A549 (cell line): ENCODE measurements at regions not wholly inside any gene's neighbourhood (a gene's known extent, or its start where the extent isn't known, plus 50 kb on each side); places are given as distances from the start of the nearest gene placed in this dataset.

Experiments used
- ATAC-seq, 2 experiments: fragments of 200-7000 bp in 1 of 2; fragments of >200 bp in 1 of 2; cut with Nextera tagmentation in 1 of 2; cut with Tn5 transposase in 1 of 2; 3 replicates each; pipeline versions ENCODE4 v1.8.0 to v1.9.1; 2018 to 2020; ENCODE audit warnings: mild to moderate bottlenecking in 1 of 2, moderate library complexity in 1 of 2
- CTCF ChIA-PET: fragments of 300-600 bp; sonication (Branson Sonifier 250); formaldehyde crosslinking; extraction: SDS; loops from one replicate; lab custom pipeline; 2021; ENCODE audit warnings: antibody characterized with exemption, inconsistent platforms; lab: Yijun Ruan, JAX
- POLR2A ChIA-PET: fragments of 350-600 bp; formaldehyde crosslinking; extraction: SDS; loops from one replicate; lab custom pipeline; 2021; ENCODE audit warnings: antibody characterized with exemption, inconsistent platforms; lab: Yijun Ruan, JAX
- DNase-seq, 2 experiments: peaks; one replicate each; pipeline versions ENCODE4 v3.0.0 to v3.0.0-alpha.2; 2011 to 2016; ENCODE audit warnings: low read depth in 1 of 2, low spot score in 1 of 2
- FAIRE-seq: peaks from 2 replicates; lab custom pipeline; 2011; peaks lifted over from hg19 to GRCh38; lab: Jason Lieb, UNC
- H3K27ac ChIP-seq, 2 experiments: fragments of >200 bp; sonication (Bioruptor Twin); formaldehyde crosslinking; 3 replicates each; pipeline ENCODE4 v1.5.1; 2016 to 2017
- H3K4me1 ChIP-seq: fragments of >200 bp; sonication (Bioruptor Twin); formaldehyde crosslinking; 3 replicates; pipeline ENCODE4 v1.6.1; 2016
- H3K4me2 ChIP-seq: fragments of >200 bp; sonication (Bioruptor Twin); formaldehyde crosslinking; 3 replicates; pipeline ENCODE4 v1.6.1; 2016
- H3K4me3 ChIP-seq: fragments of >200 bp; sonication (Bioruptor Twin); formaldehyde crosslinking; 3 replicates; pipeline ENCODE4 v1.5.1; 2016
- H3K9me3 ChIP-seq: fragments of >200 bp; sonication (Bioruptor Twin); formaldehyde crosslinking; 3 replicates; pipeline ENCODE4 v1.6.1; 2016
- ATOH8 ChIP-seq: fragments of 250-450 bp; sonication (Bioruptor Pico); IDR thresholded peaks from 2 replicates; pipeline ENCODE4 v1.5.0; 2020; ENCODE audit warnings: low read depth, mild to moderate bottlenecking, moderate library complexity
- CBX2 ChIP-seq: fragments of 200-600 bp; sonication (generic); IDR thresholded peaks from 2 replicates; pipeline ENCODE4 v1.6.1; 2016; ENCODE audit warnings: low read depth, mild to moderate bottlenecking, borderline replicate concordance
- CHD2 ChIP-seq: fragments of 150-350 bp; IDR thresholded peaks from 2 replicates; pipeline ENCODE4 v1.6.1; 2014; ENCODE audit warnings: low read length; ENCODE audit not compliant: partially characterized antibody
- CHD4 ChIP-seq: fragments of 200-600 bp; sonication (generic); IDR thresholded peaks from 2 replicates; pipeline ENCODE4 v1.6.1; 2016; ENCODE audit warnings: antibody characterized with exemption, mild to moderate bottlenecking, borderline replicate concordance
- CTCF ChIP-seq: fragments of >200 bp; sonication (Bioruptor Twin); formaldehyde crosslinking; IDR thresholded peaks from 3 replicates; pipeline ENCODE4 v1.5.1; 2016
- EHMT2 ChIP-seq: fragments of 200-600 bp; sonication (generic); IDR thresholded peaks from 2 replicates; pipeline ENCODE4 v1.6.1; 2016; ENCODE audit warnings: antibody characterized with exemption, low read depth, mild to moderate bottlenecking, moderate library complexity
- ESRRA ChIP-seq: fragments of 150-350 bp; IDR thresholded peaks from 2 replicates; pipeline ENCODE4 v1.6.1; 2014; ENCODE audit warnings: mild to moderate bottlenecking, low read length, borderline replicate concordance
- FOXS1 ChIP-seq: fragments of 250-450 bp; sonication (Bioruptor Pico); IDR thresholded peaks from 2 replicates; pipeline ENCODE4 v1.5.0; 2020; ENCODE audit warnings: mild to moderate bottlenecking, moderate library complexity
- HDAC2 ChIP-seq: fragments of 200-600 bp; sonication (generic); IDR thresholded peaks from 2 replicates; pipeline ENCODE4 v1.6.1; 2016
- HES2 ChIP-seq: fragments of >200 bp; sonication (Bioruptor Twin); formaldehyde crosslinking; IDR thresholded peaks from 2 replicates; pipeline ENCODE4 v1.6.1; 2016
- HEYL ChIP-seq: fragments of 250-450 bp; sonication (Bioruptor Pico); IDR thresholded peaks from 2 replicates; pipeline ENCODE4 v1.8.0; 2021; ENCODE audit warnings: mild to moderate bottlenecking, moderate library complexity
- HOXA7 ChIP-seq: fragments of 250-450 bp; sonication (Bioruptor Pico); IDR thresholded peaks from 2 replicates; pipeline ENCODE4 v1.5.0; 2020; ENCODE audit warnings: mild to moderate bottlenecking, moderate library complexity
- HOXB13 ChIP-seq: fragments of 250-450 bp; sonication (Bioruptor Pico); IDR thresholded peaks from 2 replicates; pipeline ENCODE4 v1.5.0; 2020; ENCODE audit warnings: low read depth, mild to moderate bottlenecking, moderate library complexity
- KDM1A ChIP-seq: fragments of 200-600 bp; sonication (generic); IDR thresholded peaks from 2 replicates; pipeline ENCODE4 v1.6.1; 2016; ENCODE audit warnings: low read depth, mild to moderate bottlenecking
- MAX ChIP-seq: IDR thresholded peaks from 2 replicates; pipeline ENCODE4 v1.6.1; 2012
- MAZ ChIP-seq: fragments of 150-350 bp; IDR thresholded peaks from 2 replicates; pipeline ENCODE4 v1.6.1; 2014; ENCODE audit warnings: antibody characterized with exemption, low read depth, low read length, borderline replicate concordance
- NFE2L2 ChIP-seq: fragments of 150-350 bp; conservative IDR thresholded peaks from 2 replicates; pipeline ENCODE4 v1.6.1; 2014; ENCODE audit warnings: low read length
- PBX3 ChIP-seq: IDR thresholded peaks from 2 replicates; pipeline ENCODE4 v1.6.1; 2012
- RFX5 ChIP-seq: fragments of 450-650 bp; IDR thresholded peaks from 2 replicates; pipeline ENCODE4 v1.7.1; 2014; ENCODE audit warnings: antibody characterized with exemption, mild to moderate bottlenecking, moderate library complexity
- SMC3 ChIP-seq: fragments of >200 bp; sonication (Bioruptor Twin); formaldehyde crosslinking; IDR thresholded peaks from 3 replicates; pipeline ENCODE4 v1.6.1; 2018; ENCODE audit warnings: inconsistent platforms
- SREBF2 ChIP-seq: fragments of 450-650 bp; IDR thresholded peaks from 2 replicates; pipeline ENCODE4 v1.6.1; 2014; ENCODE audit warnings: mild to moderate bottlenecking, moderate library complexity
- TP53 ChIP-seq: fragments of 250-450 bp; sonication (Bioruptor Pico); IDR thresholded peaks from 2 replicates; pipeline ENCODE4 v1.5.0; 2021; ENCODE audit warnings: mild to moderate bottlenecking, moderate library complexity
- ZC3H11A ChIP-seq: fragments of 450-650 bp; IDR thresholded peaks from 2 replicates; pipeline ENCODE4 v1.6.1; 2014; ENCODE audit warnings: antibody characterized with exemption, mild to moderate bottlenecking
- ZFP36 ChIP-seq: fragments of 450-650 bp; IDR thresholded peaks from 2 replicates; pipeline ENCODE4 v1.6.1; 2014; ENCODE audit warnings: borderline replicate concordance; ENCODE audit not compliant: partially characterized antibody
- WGBS: methylation state at CpG from one replicate; pipeline ENCODE4 v1.1.6; 2017; ENCODE audit errors: missing lambda C conversion rate; 5-methylcytosine and 5-hydroxymethylcytosine counted together

- Histone ChIP-seq H3K9me3 (no peaks in the 10 kb centered on the region), H3K4me2 (no peak overlapping the region)
- no peak for FAIRE-seq
- no peak for TF ChIP-seq HEYL
- no peak for TF ChIP-seq HDAC2
- no peak for TF ChIP-seq HOXA7 (CRISPR knock-in tag)
- no peak for TF ChIP-seq PBX3
- TF ChIP-seq KDM1A: no peak
- TF ChIP-seq EHMT2: no peak
- no peak for TF ChIP-seq HES2
- TF ChIP-seq HOXB13 (CRISPR knock-in tag): no peak
- no peak for TF ChIP-seq CHD2
- TF ChIP-seq, all 56 proteins: peak for 0
- WGBS: 27% methylated on average over 3 of the region's 3 CpGs
- no peak overlapping the region for H3K27ac ChIP-seq
- H3K4me3 ChIP-seq: no peak overlapping the region
- H3K4me1 ChIP-seq: no peaks in the 10 kb centered on the region
- ChIA-PET CTCF (interaction anchor here (0.6 kb wide), 1 partner anchor 907 kb away, joined by 3 read pairs; no protein-coding TSS in a partner anchor), POLR2A (no interaction called here)
- DNase-seq: no peak
- no peak for ATAC-seq
Observed at GRCh38 chr4:81348086-81348777, 123.5 kb downstream of the RASGEF1B start.

- Histone ChIP-seq H3K9me3 (no peaks in the 10 kb centered on the region), H3K27ac (no peak overlapping the region), H3K4me3 (no peak overlapping the region), H3K4me1 (no peaks in the 10 kb centered on the region), H3K4me2 (no peak overlapping the region)
- DNase-seq (no peak), ATAC-seq (no peak), FAIRE-seq (no peak)
- ChIA-PET POLR2A (no interaction called here), CTCF (no interaction called here)
- no CpG with 5 or more reads among the region's 1 CpG for WGBS
- TF ChIP-seq ATOH8 (CRISPR knock-in tag) (no peak), ZC3H11A (no peak), SMC3 (no peak), RFX5 (no peak), TP53 (CRISPR knock-in tag) (no peak), ESRRA (no peak), HEYL (no peak), KDM1A (no peak), SREBF2 (no peak), HOXB13 (CRISPR knock-in tag) (no peak), CBX2 (no peak), CTCF (no peak), CHD2 (no peak), CHD4 (no peak), MAZ (no peak), ZFP36 (no peak), MAX (no peak), FOXS1 (CRISPR knock-in tag) (no peak), NFE2L2 (no peak)
Observed at GRCh38 chr4:81346719-81347118, 125.0 kb downstream of the RASGEF1B start.
